HG03469 (cell line): ENCODE measurements at regions not wholly inside any gene's neighbourhood (a gene's known extent, or its start where the extent isn't known, plus 50 kb on each side); places are given as distances from the start of the nearest gene placed in this dataset.

Experiments
- ATAC-seq: cut with Tn5 transposase; IDR thresholded peaks from one replicate; pipeline ENCODE4 v1.9.1; 2021; ENCODE audit warnings: mild to moderate bottlenecking, moderate library complexity, moderate number of reproducible peaks; ENCODE audit not compliant: unreplicated experiment

GRCh38 chr5:74275171-74275992, 365.1 kb downstream of the ENC1 start:
- no peak for ATAC-seq

- ATAC-seq: no peak
Observed at GRCh38 chr5:74274326-74274725, 366.2 kb downstream of the ENC1 start.

GRCh38 chr5:74272831-74273451, 367.6 kb downstream of the ENC1 start:
- no peak for ATAC-seq

- ATAC-seq: no peak
Observed at GRCh38 chr5:74272024-74272775, 368.3 kb downstream of the ENC1 start.

GRCh38 chr5:74268297-74268696, 372.2 kb downstream of the ENC1 start:
- ATAC-seq: no peak

- no peak for ATAC-seq
Observed at GRCh38 chr5:74266836-74267235, 373.7 kb downstream of the ENC1 start.

GRCh38 chr5:74266132-74266531, 374.4 kb downstream of the ENC1 start:
- no peak for ATAC-seq

GRCh38 chr5:74262544-74263207, 377.9 kb downstream of the ENC1 start:
- ATAC-seq: no peak

- no peak for ATAC-seq
Observed at GRCh38 chr5:74261866-74262265, 378.7 kb downstream of the ENC1 start.

- ATAC-seq: no peak
Observed at GRCh38 chr5:74261421-74261820, 379.1 kb downstream of the ENC1 start.

- no peak for ATAC-seq
Observed at GRCh38 chr5:74259572-74259971, 381.0 kb downstream of the ENC1 start.

GRCh38 chr5:74258314-74258665, 382.2 kb downstream of the ENC1 start:
- no peak for ATAC-seq

GRCh38 chr5:74257645-74258313, 382.7 kb downstream of the ENC1 start:
- no peak for ATAC-seq

- ATAC-seq: no peak
Observed at GRCh38 chr5:74257060-74257527, 383.4 kb downstream of the ENC1 start.

- no peak for ATAC-seq
Observed at GRCh38 chr5:74255692-74256392, 384.7 kb downstream of the ENC1 start.

- ATAC-seq: no peak
Observed at GRCh38 chr5:74254257-74254656, 386.3 kb downstream of the ENC1 start.

GRCh38 chr5:74252044-74252443, 388.5 kb downstream of the ENC1 start:
- no peak for ATAC-seq

- ATAC-seq: no peak
Observed at GRCh38 chr5:74251141-74252035, 389.1 kb downstream of the ENC1 start.
